ENCODE measurements at regions not wholly inside any gene's neighbourhood (a gene's known extent, or its start where the extent isn't known, plus 50 kb on each side); places are given as distances from the start of the nearest gene placed in this dataset.

GRCh38 chr13:106032441-106032840 is 503.0 kb downstream of the EFNB2 start:
- TF ChIP-seq CTCF (IDR thresholded peaks at IDR 0.05), result no peak
- H3K36me3 ChIP-seq, result no peaks in the 10 kb centered on the region
- intact Hi-C loops (cut with DNase I), result no loop called here
- H3K9me3 ChIP-seq, result no peaks in the 10 kb centered on the region
- no peak for DNase-seq (ENCODE audit: low spot score in 2 of 2)
- H3K27ac ChIP-seq, result no peak overlapping the region
- H3K27me3 ChIP-seq, result no peaks in the 10 kb centered on the region
- H3K4me3 ChIP-seq, result no peak overlapping the region
- no peaks in the 10 kb centered on the region for H3K4me1 ChIP-seq

GRCh38 chr13:106029676-106030290 is 505.7 kb downstream of the EFNB2 start:
- no peak for TF ChIP-seq CTCF (IDR thresholded peaks at IDR 0.05)
- DNase-seq (ENCODE audit: low spot score in 2 of 2), result no peak
- Histone ChIP-seq H3K36me3 (no peaks in the 10 kb centered on the region), H3K4me3 (no peak overlapping the region), H3K27ac (no peak overlapping the region), H3K9me3 (no peaks in the 10 kb centered on the region), H3K4me1 (no peaks in the 10 kb centered on the region), H3K27me3 (no peaks in the 10 kb centered on the region)
- intact Hi-C loops (cut with DNase I), result no loop called here

GRCh38 chr13:106028911-106029310 is 506.6 kb downstream of the EFNB2 start:
- no peak for DNase-seq (ENCODE audit: low spot score in 2 of 2)
- Histone ChIP-seq H3K4me3 (no peak overlapping the region), H3K36me3 (no peaks in the 10 kb centered on the region), H3K9me3 (no peaks in the 10 kb centered on the region), H3K4me1 (no peaks in the 10 kb centered on the region), H3K27me3 (no peaks in the 10 kb centered on the region), H3K27ac (no peak overlapping the region)
- intact Hi-C loops (cut with DNase I), result no loop called here
- TF ChIP-seq CTCF (IDR thresholded peaks at IDR 0.05), result no peak

GRCh38 chr13:106011600-106011999 is 523.9 kb downstream of the EFNB2 start:
- no peak for DNase-seq (ENCODE audit: low spot score in 2 of 2)
- Histone ChIP-seq H3K36me3 (no peaks in the 10 kb centered on the region), H3K4me1 (no peaks in the 10 kb centered on the region), H3K9me3 (no peaks in the 10 kb centered on the region), H3K27me3 (no peaks in the 10 kb centered on the region), H3K4me3 (no peak overlapping the region), H3K27ac (no peak overlapping the region)
- intact Hi-C loops (cut with DNase I), result no loop called here
- TF ChIP-seq CTCF (IDR thresholded peaks at IDR 0.05), result no peak

GRCh38 chr13:106010836-106011235 is 524.6 kb downstream of the EFNB2 start:
- Histone ChIP-seq H3K36me3 (no peaks in the 10 kb centered on the region), H3K4me1 (no peaks in the 10 kb centered on the region), H3K9me3 (no peaks in the 10 kb centered on the region), H3K27ac (no peak overlapping the region), H3K27me3 (no peaks in the 10 kb centered on the region), H3K4me3 (no peak overlapping the region)
- no peak for DNase-seq (ENCODE audit: low spot score in 2 of 2)
- TF ChIP-seq CTCF (IDR thresholded peaks at IDR 0.05), result no peak
- intact Hi-C loops (cut with DNase I), result no loop called here

GRCh38 chr13:106008540-106008939 is 526.9 kb downstream of the EFNB2 start:
- Histone ChIP-seq H3K9me3 (no peaks in the 10 kb centered on the region), H3K36me3 (no peaks in the 10 kb centered on the region), H3K27ac (no peak overlapping the region), H3K4me3 (no peak overlapping the region), H3K27me3 (no peaks in the 10 kb centered on the region), H3K4me1 (no peaks in the 10 kb centered on the region)
- intact Hi-C loops (cut with DNase I), result no loop called here
- TF ChIP-seq CTCF (IDR thresholded peaks at IDR 0.05), result no peak
- no peak for DNase-seq (ENCODE audit: low spot score in 2 of 2)

Data from ascending aorta (tissue), 2 donors.